ENCODE measurements at regions not wholly inside any gene's neighbourhood (a gene's known extent, or its start where the extent isn't known, plus 50 kb on each side); places are given as distances from the start of the nearest gene placed in this dataset.

GRCh38 chr12:77116277-77116676 lies 50.9 kb upstream of the E2F7 start:
- DNase-seq, result no peak
- ATAC-seq (ENCODE audit: insufficient read depth, low FRiP score), result no peak
- Histone ChIP-seq H3K27ac (ENCODE audit: low read depth in 1 of 2, low read length in 1 of 2) (no peak overlapping the region), H3K9me3 (ENCODE audit: control insufficient read depth in 4 of 4, insufficient read depth in 3 of 4, low read length in 3 of 4) (peaks cover 0 to 3% (median 0%) of the 10 kb centered on the region in 4 donors), H3K36me3 (ENCODE audit: control insufficient read depth in 4 of 4, insufficient read depth in 4 of 4, low read length in 4 of 4) (no peaks in the 10 kb centered on the region), H3K27me3 (ENCODE audit: control insufficient read depth in 3 of 3, insufficient read depth in 3 of 3, low read length in 2 of 3) (no peaks in the 10 kb centered on the region), H3K9ac (ENCODE audit: insufficient read depth in 1 of 2, low read length in 2 of 2) (no peak overlapping the region), H3K4me1 (ENCODE audit: control insufficient read depth in 5 of 5, insufficient read depth in 5 of 5, low read length in 5 of 5) (no peaks in the 10 kb centered on the region), H3K4me3 (no peak overlapping the region)
- no peak for TF ChIP-seq CTCF (IDR thresholded peaks at IDR 0.05; ENCODE audit: control extremely low read depth, extremely low read depth)
- 72 to 89% methylated on average over 2 of the region's 2 CpGs for WGBS, 2 donors

DNA sequence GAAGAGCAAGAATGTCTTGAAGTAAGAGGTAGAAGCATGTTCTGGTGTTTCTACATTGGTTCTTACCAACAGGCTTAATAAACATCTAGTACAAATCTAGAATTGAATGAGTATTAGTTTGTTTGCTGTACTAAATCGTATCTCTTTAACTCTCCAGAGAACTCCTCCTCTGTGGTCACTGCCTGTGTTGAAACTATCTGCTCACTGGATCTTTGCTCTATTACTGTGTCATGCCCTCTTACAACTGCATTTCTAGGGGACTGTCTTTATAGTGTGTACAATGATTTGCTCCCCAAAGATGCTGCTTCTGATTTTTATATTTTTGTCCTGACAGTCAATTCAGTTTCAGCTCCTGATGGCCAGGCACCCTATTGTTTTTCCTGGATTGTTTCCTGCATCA lies 50.1 kb upstream of the E2F7 start:
- 87 to 89% methylated on average over 1 of the region's 1 CpG for WGBS, 2 donors
- no peak for TF ChIP-seq CTCF (IDR thresholded peaks at IDR 0.05; ENCODE audit: control extremely low read depth, extremely low read depth)
- H3K4me3 ChIP-seq, result no peak overlapping the region
- H3K27me3 ChIP-seq (ENCODE audit: control insufficient read depth in 3 of 3, insufficient read depth in 3 of 3, low read length in 2 of 3), result no peaks in the 10 kb centered on the region
- H3K36me3 ChIP-seq (ENCODE audit: control insufficient read depth in 4 of 4, insufficient read depth in 4 of 4, low read length in 4 of 4), result no peaks in the 10 kb centered on the region
- no peak overlapping the region for H3K9ac ChIP-seq (ENCODE audit: insufficient read depth in 1 of 2, low read length in 2 of 2)
- H3K9me3 ChIP-seq (ENCODE audit: control insufficient read depth in 4 of 4, insufficient read depth in 3 of 4, low read length in 3 of 4), result peaks cover 0 to 3% (median 0%) of the 10 kb centered on the region in 4 donors
- DNase-seq (no peak), ATAC-seq (ENCODE audit: insufficient read depth, low FRiP score) (no peak)
- H3K27ac ChIP-seq (ENCODE audit: low read depth in 1 of 2, low read length in 1 of 2), result no peak overlapping the region
- no peaks in the 10 kb centered on the region for H3K4me1 ChIP-seq (ENCODE audit: control insufficient read depth in 5 of 5, insufficient read depth in 5 of 5, low read length in 5 of 5)

Data from lung (tissue), 11 donors.